Inflammatory macrophage treated with lipopolysaccharide for 4 hours (primary cell): ENCODE measurements at regions not wholly inside any gene's neighbourhood (a gene's known extent, or its start where the extent isn't known, plus 50 kb on each side); places are given as distances from the start of the nearest gene placed in this dataset.
"Not testable (repeated sequence)": the region's sequence is repeated elsewhere in the genome, so short reads cannot be mapped to it uniquely, and the experiment has no call there.

Source experiments
- DNase-seq: peaks from one replicate; pipeline ENCODE4 v3.0.0-alpha.2; 2020

DNA sequence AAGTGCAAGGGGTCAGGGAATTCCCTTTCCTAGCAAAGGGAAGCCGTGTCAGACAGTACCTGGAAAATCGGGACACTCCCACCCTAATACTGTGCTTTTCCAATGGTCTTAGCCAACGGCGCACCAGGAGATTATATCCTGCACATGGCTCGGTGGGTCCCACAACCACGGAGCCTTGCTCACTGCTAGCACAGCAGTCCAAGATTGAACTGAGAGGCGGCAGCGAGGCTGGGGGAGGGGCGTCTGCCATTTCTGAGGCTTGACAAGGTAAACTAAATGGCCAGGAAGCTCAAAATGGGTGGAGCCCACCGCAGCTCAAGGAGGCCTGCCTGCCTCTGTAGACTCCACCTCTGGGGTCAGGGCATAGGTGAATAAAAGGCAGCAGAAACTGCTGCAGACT, 76.5 kb upstream of the LINC00632 start:
- not testable (repeated sequence) for DNase-seq

DNA sequence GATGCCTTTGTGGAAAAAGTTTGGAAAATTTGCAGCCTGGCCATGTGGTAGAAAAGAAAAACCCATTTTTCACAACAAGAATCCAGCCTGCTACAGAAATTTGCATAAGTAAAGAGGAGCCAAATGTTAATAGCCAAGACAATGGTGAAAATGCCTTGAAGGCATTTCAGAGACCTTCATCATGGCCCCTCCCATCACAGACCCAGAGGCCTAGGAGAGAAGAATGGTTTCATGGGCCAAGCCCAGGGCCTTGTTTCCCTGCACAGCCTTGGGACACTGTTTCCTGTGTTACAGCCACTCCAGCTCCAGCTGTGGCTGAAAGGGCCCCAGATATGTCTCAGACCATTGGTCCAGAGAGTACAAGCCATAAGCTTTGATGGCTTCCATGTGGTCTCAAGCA, 101.4 kb upstream of the LINC00632 start:
- DNase-seq = no peak

GRCh38 chrX:140602140-140602539, 97.3 kb upstream of the SOX3 start:
- DNase-seq = no peak

DNA sequence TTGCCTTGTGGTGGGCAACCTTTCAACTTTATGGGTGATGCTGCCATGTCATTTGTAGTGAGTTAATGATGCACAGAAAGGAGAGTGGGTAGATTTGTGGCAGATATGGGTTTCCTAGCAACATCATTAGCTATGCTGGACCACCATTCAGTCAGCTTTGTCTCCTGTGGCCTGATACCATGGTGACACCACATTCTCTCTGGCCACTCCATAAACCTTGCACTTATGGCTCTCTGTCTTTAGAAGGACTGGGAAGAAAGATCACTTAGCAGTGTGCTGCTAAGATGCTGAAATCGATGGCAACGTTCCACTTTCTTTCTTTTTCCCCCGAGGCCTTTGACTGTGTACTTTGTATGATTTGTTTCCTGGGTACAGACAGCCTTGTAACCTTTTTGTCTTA, 95.0 kb upstream of the SOX3 start:
- no peak for DNase-seq

DNA sequence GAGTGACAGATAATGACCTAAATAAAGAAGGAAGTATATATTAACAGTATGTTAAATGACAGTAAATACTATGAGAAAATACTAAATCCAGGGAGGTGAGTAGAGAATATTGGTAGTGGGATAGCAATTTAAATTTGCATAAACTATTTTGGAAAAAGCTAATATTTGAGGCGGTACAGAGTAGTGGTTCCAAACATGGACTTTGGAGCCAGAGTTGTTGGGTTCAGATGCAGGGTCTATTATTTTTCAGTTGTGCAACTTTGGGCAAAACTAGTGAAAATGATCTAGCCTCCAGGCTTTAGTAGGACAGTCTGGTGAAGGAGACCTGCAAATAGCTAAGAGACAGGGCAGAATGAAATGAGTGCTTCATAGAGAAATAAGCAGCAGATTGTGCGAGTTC, 84.8 kb upstream of the SOX3 start:
- no peak for DNase-seq

DNA sequence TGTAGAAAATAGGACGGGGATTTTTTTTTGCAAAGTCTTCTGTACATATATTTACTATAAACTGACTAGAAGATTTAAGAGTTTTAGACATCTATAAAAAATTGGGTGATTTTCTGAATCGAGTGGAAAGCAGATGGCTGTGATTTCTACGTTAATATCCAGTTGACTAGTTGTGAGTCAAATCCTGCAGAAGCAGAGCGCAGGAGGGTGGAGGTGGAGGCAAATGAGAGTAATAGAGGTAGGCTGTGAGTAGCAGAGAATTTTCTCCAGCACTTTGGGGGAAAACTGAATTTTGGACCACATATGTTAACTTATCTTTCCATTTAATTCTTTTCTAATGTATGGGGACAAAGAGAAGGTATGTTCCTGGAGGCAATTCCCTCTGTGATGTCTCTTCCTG, 82.1 kb upstream of the SOX3 start:
- no peak for DNase-seq

DNA sequence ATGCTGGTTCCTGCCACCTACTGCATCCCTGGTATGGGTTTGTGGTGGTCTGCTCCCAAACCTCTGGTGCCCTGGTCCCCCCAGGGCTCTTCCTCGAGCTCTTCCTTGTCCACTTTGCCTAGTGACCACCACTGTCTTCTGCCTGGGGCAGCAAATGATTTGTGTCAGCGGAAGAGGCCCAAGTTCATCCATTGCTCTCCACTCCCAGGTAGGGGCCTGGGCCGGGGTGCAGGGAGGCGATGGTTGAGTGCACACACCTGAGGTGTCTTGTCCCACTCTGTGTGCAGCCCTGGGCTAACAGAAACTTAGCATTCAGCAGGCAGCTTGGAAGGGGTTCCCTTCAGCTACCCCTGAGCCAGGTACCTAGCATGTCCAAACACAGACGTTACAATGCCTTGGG, 75.6 kb upstream of the SOX3 start:
- DNase-seq = no peak

- DNase-seq = peak; percentile 11
These were observed 67.9 kb upstream of the SOX3 start for GRCh38 chrX:140572724-140573123.

- DNase-seq = no peak
These were observed 59.0 kb upstream of the SOX3 start for GRCh38 chrX:140563893-140564292.
